ENCODE measurements at regions not wholly inside any gene's neighbourhood (a gene's known extent, or its start where the extent isn't known, plus 50 kb on each side); places are given as distances from the start of the nearest gene placed in this dataset.

GRCh38 chr10:6877336-6877721 lies 297.3 kb upstream of the PRKCQ start:
- no peak for TF ChIP-seq CTCF (IDR thresholded peaks at IDR 0.05)
- TF ChIP-seq POLR2A (IDR thresholded peaks at IDR 0.05) = no peak

All from esophagus squamous epithelium (tissue), 4 donors.